ENCODE measurements at regions not wholly inside any gene's neighbourhood (a gene's known extent, or its start where the extent isn't known, plus 50 kb on each side); places are given as distances from the start of the nearest gene placed in this dataset.

DNA sequence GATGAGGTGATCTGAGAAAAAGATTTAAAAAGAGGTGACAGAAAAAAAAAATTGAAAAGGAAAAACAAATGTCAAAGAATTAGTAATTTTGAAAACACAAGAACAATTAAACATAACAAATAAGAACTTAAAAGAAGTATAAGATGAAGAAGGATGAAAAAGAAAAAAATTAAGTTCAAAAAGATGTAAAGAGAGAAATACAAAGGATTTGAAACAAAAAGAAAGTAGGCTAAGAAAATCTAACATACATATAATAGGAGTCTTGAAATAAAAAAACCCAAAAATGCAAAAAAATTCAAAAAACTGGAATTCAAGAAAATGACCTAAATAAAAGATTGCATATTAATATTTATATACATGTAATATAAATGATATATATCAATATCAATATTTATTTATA, 949.2 kb downstream of the MCTP2 start:
- Mint-ChIP-seq H3K27ac (no peak overlapping the region), H3K27me3 (no peaks in the 10 kb centered on the region), H3K9me3 (peaks cover 0 to 23% (median 11%) of the 10 kb centered on the region in 8 donors), H3K4me1 (no peaks in the 10 kb centered on the region), H3K36me3 (no peaks in the 10 kb centered on the region), H3K4me3 (no peak overlapping the region)
- intact Hi-C loops (cut with micrococcal nuclease), result no loop called here
- POLR2A ChIA-PET (ENCODE audit: partially characterized antibody), result no interaction called here
- no peak for DNase-seq
- H3K4me1 ChIP-seq (ENCODE audit: insufficient read depth, low read length), result no peaks in the 10 kb centered on the region
- H3K27me3 ChIP-seq (ENCODE audit: insufficient read depth, low read length), result no peaks in the 10 kb centered on the region
- H3K27ac ChIP-seq (ENCODE audit: low read depth, low read length), result no peak overlapping the region
- H3K4me3 ChIP-seq (ENCODE audit: low read length in 2 of 2), result no peak overlapping the region
- CTCF ChIA-PET (ENCODE audit: partially characterized antibody), result no interaction called here
- H3K9me3 ChIP-seq (ENCODE audit: control insufficient read depth in 1 of 2, low read length in 2 of 2), result no peaks in the 10 kb centered on the region
- no peaks in the 10 kb centered on the region for H3K36me3 ChIP-seq (ENCODE audit: insufficient read depth, low read length)

GRCh38 chr15:95182091-95182490, 950.7 kb downstream of the MCTP2 start:
- Mint-ChIP-seq H3K36me3 (no peaks in the 10 kb centered on the region), H3K4me3 (no peak overlapping the region), H3K27me3 (no peaks in the 10 kb centered on the region), H3K27ac (no peak overlapping the region), H3K9me3 (peaks cover 0 to 21% (median 11%) of the 10 kb centered on the region in 8 donors), H3K4me1 (no peaks in the 10 kb centered on the region)
- POLR2A ChIA-PET (ENCODE audit: partially characterized antibody), result no interaction called here
- CTCF ChIA-PET (ENCODE audit: partially characterized antibody), result no interaction called here
- DNase-seq, result no peak
- intact Hi-C loops (cut with micrococcal nuclease), result no loop called here
- no peak overlapping the region for H3K4me3 ChIP-seq (ENCODE audit: low read length in 2 of 2)
- no peak overlapping the region for H3K27ac ChIP-seq (ENCODE audit: low read depth, low read length)
- no peaks in the 10 kb centered on the region for H3K9me3 ChIP-seq (ENCODE audit: control insufficient read depth in 1 of 2, low read length in 2 of 2)
- no peaks in the 10 kb centered on the region for H3K36me3 ChIP-seq (ENCODE audit: insufficient read depth, low read length)
- H3K4me1 ChIP-seq (ENCODE audit: insufficient read depth, low read length), result no peaks in the 10 kb centered on the region
- no peaks in the 10 kb centered on the region for H3K27me3 ChIP-seq (ENCODE audit: insufficient read depth, low read length)

DNA sequence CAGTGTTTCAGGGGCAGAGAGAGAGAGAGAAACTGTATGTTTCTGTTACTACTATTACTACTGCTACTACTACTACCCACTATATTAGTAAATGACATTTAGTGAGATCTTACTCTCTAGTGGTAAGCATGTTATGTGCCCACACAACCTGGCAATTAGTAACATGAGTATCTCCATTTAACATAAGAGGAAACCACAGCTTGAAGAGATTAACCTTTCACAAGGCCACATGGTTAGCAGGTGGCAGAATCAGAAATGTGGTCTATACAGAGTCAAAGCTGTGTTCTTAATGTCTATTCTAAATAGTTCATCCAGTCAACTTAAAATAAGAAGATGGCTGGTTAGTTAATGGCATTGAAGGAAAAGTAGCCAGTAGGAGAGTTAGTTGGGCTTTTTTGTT, 961.6 kb downstream of the MCTP2 start:
- Histone ChIP-seq H3K27ac (ENCODE audit: low read depth, low read length) (no peak overlapping the region), H3K4me1 (ENCODE audit: insufficient read depth, low read length) (no peaks in the 10 kb centered on the region), H3K4me3 (ENCODE audit: low read length in 2 of 2) (no peak overlapping the region), H3K9me3 (ENCODE audit: control insufficient read depth in 1 of 2, low read length in 2 of 2) (no peaks in the 10 kb centered on the region), H3K36me3 (ENCODE audit: insufficient read depth, low read length) (no peaks in the 10 kb centered on the region), H3K27me3 (ENCODE audit: insufficient read depth, low read length) (no peaks in the 10 kb centered on the region)
- POLR2A ChIA-PET (ENCODE audit: partially characterized antibody), result no interaction called here
- CTCF ChIA-PET (ENCODE audit: partially characterized antibody), result no interaction called here
- intact Hi-C loops (cut with micrococcal nuclease), result no loop called here
- H3K4me1 Mint-ChIP-seq, result no peaks in the 10 kb centered on the region
- no peak for DNase-seq
- H3K27me3 Mint-ChIP-seq, result no peaks in the 10 kb centered on the region
- peaks cover 0 to 8% (median 3%) of the 10 kb centered on the region in 8 donors for H3K9me3 Mint-ChIP-seq
- no peaks in the 10 kb centered on the region for H3K36me3 Mint-ChIP-seq
- H3K27ac Mint-ChIP-seq, result no peak overlapping the region
- no peak overlapping the region for H3K4me3 Mint-ChIP-seq

GRCh38 chr15:95194746-95195145, 963.4 kb downstream of the MCTP2 start:
- POLR2A ChIA-PET (ENCODE audit: partially characterized antibody), result no interaction called here
- H3K27me3 ChIP-seq (ENCODE audit: insufficient read depth, low read length), result no peaks in the 10 kb centered on the region
- no peaks in the 10 kb centered on the region for H3K4me1 Mint-ChIP-seq
- no peaks in the 10 kb centered on the region for H3K36me3 ChIP-seq (ENCODE audit: insufficient read depth, low read length)
- H3K27ac Mint-ChIP-seq, result no peak overlapping the region
- CTCF ChIA-PET (ENCODE audit: partially characterized antibody), result no interaction called here
- H3K9me3 Mint-ChIP-seq, result peaks cover 0 to 10% (median 3%) of the 10 kb centered on the region in 8 donors
- intact Hi-C loops (cut with micrococcal nuclease), result no loop called here
- DNase-seq, result no peak
- H3K4me3 ChIP-seq (ENCODE audit: low read length in 2 of 2), result no peak overlapping the region
- H3K4me1 ChIP-seq (ENCODE audit: insufficient read depth, low read length), result no peaks in the 10 kb centered on the region
- H3K4me3 Mint-ChIP-seq, result no peak overlapping the region
- no peak overlapping the region for H3K27ac ChIP-seq (ENCODE audit: low read depth, low read length)
- H3K36me3 Mint-ChIP-seq, result no peaks in the 10 kb centered on the region
- H3K27me3 Mint-ChIP-seq, result no peaks in the 10 kb centered on the region
- no peaks in the 10 kb centered on the region for H3K9me3 ChIP-seq (ENCODE audit: control insufficient read depth in 1 of 2, low read length in 2 of 2)

DNA sequence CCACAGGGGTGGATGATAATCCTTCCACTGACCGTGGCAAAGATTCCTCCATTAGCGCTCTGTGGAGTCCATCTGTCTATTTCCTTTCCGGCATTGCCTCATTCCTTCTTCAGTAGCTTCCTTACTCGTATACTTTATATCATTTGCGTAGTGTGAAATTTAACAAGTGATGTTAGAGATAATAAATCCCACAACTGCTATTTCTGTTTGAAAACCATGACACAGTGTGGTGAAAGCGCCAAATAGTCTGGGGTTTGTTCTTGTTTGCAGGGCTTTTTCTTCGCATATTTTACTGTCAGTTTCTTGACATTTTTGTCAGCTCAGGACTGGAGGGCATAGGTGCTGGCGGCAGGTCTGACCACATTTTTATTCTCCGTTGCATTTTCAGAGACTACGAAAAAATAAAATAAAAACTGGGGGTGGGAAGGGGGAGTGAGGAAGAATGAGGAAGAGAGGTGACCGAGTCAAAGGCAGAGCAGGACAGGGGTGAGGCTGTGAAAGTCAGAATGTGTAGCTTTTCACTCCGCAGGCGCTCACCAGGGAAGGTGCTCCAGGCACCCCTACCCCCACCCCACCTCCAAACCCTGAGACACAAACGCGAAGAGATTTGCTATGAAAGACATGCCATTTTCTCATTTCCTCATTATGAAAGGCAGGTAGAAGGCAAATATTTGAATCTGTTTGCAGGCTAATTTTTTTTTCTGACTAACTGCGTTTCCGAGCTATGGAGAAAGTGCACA, 965.0 kb downstream of the MCTP2 start:
- Histone ChIP-seq H3K4me3 (ENCODE audit: low read length in 2 of 2) (no peak overlapping the region), H3K36me3 (ENCODE audit: insufficient read depth, low read length) (no peaks in the 10 kb centered on the region), H3K27me3 (ENCODE audit: insufficient read depth, low read length) (no peaks in the 10 kb centered on the region), H3K9me3 (ENCODE audit: control insufficient read depth in 1 of 2, low read length in 2 of 2) (no peaks in the 10 kb centered on the region), H3K27ac (ENCODE audit: low read depth, low read length) (no peak overlapping the region), H3K4me1 (ENCODE audit: insufficient read depth, low read length) (no peaks in the 10 kb centered on the region)
- Mint-ChIP-seq H3K4me3 (no peak overlapping the region), H3K27ac (no peak overlapping the region), H3K9me3 (peaks cover 0 to 18% (median 10%) of the 10 kb centered on the region in 8 donors), H3K36me3 (no peaks in the 10 kb centered on the region), H3K4me1 (no peaks in the 10 kb centered on the region), H3K27me3 (no peaks in the 10 kb centered on the region)
- CTCF ChIA-PET (ENCODE audit: partially characterized antibody), result no interaction called here
- DNase-seq, result no peak
- POLR2A ChIA-PET (ENCODE audit: partially characterized antibody), result interaction anchor here (0.7 kb wide), 1 partner anchor 1028 kb away, joined by 3 read pairs; no protein-coding TSS in a partner anchor
- intact Hi-C loops (cut with micrococcal nuclease), result no loop called here

DNA sequence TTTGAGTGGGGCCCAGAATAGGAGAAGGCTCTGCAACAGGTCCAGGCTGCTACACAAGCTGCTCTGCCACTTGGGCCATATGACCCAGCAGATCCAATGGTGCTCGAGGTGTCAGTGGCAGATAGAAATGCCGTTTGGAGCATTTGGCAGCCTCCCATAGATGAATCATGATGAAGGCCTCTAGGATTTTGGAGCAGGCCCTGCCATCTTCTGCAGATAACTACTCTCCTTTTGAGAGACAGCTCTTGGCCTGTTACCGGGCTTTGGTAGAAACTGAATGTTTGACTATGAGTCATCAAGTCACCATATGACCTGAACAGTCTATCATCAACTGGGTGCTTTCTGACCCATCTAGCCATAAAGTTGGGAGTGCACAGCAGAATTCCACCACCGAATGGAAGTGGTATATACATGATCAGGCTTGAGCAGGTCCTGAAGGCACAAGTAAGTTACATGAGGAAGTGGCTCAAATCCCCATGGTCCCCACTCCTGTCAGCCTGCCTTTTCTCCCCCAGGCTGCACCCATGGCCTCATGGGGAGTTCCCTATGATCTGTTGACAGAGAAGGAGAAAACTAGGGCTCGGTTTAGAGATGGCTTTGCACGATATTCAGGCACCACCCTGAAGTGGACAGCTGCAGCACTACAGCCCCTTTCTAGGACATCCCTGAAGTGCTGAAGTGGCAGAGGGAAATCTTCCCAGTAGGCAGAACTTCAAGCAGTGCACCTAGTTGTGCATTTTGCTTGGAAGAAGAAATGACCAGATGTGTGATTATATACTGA, 971.4 kb downstream of the MCTP2 start:
- intact Hi-C loops (cut with micrococcal nuclease), result no loop called here
- Mint-ChIP-seq H3K27me3 (no peaks in the 10 kb centered on the region), H3K4me3 (no peak overlapping the region), H3K4me1 (no peaks in the 10 kb centered on the region), H3K27ac (no peak overlapping the region), H3K9me3 (peaks cover 2 to 51% (median 33%) of the 10 kb centered on the region in 8 donors), H3K36me3 (no peaks in the 10 kb centered on the region)
- ChIA-PET POLR2A (ENCODE audit: partially characterized antibody) (no interaction called here), CTCF (ENCODE audit: partially characterized antibody) (no interaction called here)
- Histone ChIP-seq H3K9me3 (ENCODE audit: control insufficient read depth in 1 of 2, low read length in 2 of 2) (no peaks in the 10 kb centered on the region), H3K4me3 (ENCODE audit: low read length in 2 of 2) (no peak overlapping the region), H3K4me1 (ENCODE audit: insufficient read depth, low read length) (no peaks in the 10 kb centered on the region), H3K27ac (ENCODE audit: low read depth, low read length) (no peak overlapping the region), H3K27me3 (ENCODE audit: insufficient read depth, low read length) (no peaks in the 10 kb centered on the region), H3K36me3 (ENCODE audit: insufficient read depth, low read length) (no peaks in the 10 kb centered on the region)
- DNase-seq, result no peak

DNA sequence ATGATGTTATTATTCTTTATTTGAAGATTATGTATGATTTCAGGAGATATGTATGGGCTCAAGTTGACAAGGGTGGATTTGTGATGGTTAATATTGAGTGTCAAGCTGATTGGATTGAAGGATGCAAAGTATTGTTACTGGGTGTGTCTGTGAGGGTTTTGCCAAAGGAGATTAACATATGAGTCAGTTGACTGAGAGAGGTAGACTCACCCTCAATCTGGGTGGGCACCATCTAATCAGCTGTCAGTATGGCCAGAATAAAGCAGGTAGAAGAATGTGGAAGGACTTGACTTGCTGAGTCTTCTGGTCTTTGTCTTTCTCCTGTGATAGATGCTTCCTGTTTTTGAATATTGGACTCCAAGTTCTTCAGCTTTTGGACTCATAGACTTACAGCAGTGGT, 973.7 kb downstream of the MCTP2 start:
- Mint-ChIP-seq H3K4me1 (no peaks in the 10 kb centered on the region), H3K4me3 (no peak overlapping the region), H3K27me3 (no peaks in the 10 kb centered on the region), H3K27ac (no peak overlapping the region), H3K36me3 (no peaks in the 10 kb centered on the region), H3K9me3 (peaks cover 2 to 42% (median 31%) of the 10 kb centered on the region in 8 donors)
- H3K27ac ChIP-seq (ENCODE audit: low read depth, low read length), result no peak overlapping the region
- DNase-seq, result no peak
- no peaks in the 10 kb centered on the region for H3K27me3 ChIP-seq (ENCODE audit: insufficient read depth, low read length)
- intact Hi-C loops (cut with micrococcal nuclease), result no loop called here
- H3K36me3 ChIP-seq (ENCODE audit: insufficient read depth, low read length), result no peaks in the 10 kb centered on the region
- CTCF ChIA-PET (ENCODE audit: partially characterized antibody), result no interaction called here
- no peaks in the 10 kb centered on the region for H3K9me3 ChIP-seq (ENCODE audit: control insufficient read depth in 1 of 2, low read length in 2 of 2)
- no peak overlapping the region for H3K4me3 ChIP-seq (ENCODE audit: low read length in 2 of 2)
- POLR2A ChIA-PET (ENCODE audit: partially characterized antibody), result no interaction called here
- H3K4me1 ChIP-seq (ENCODE audit: insufficient read depth, low read length), result no peaks in the 10 kb centered on the region

Measured in CD4-positive, alpha-beta memory T cell (primary cell).